ENCODE measurements at regions not wholly inside any gene's neighbourhood (a gene's known extent, or its start where the extent isn't known, plus 50 kb on each side); places are given as distances from the start of the nearest gene placed in this dataset.

- DNase-seq (ENCODE audit: low read depth in 2 of 2), result no peak
Measured at GRCh38 chr1:87781554-87781953, 452.9 kb downstream of the LMO4 start.

GRCh38 chr1:87783315-87783714 is 454.6 kb downstream of the LMO4 start:
- DNase-seq (ENCODE audit: low read depth in 2 of 2), result no peak

- DNase-seq (ENCODE audit: low read depth in 2 of 2), result no peak
Measured at GRCh38 chr1:87785386-87785785, 456.7 kb downstream of the LMO4 start.

- no peak for DNase-seq (ENCODE audit: low read depth in 2 of 2)
Measured at GRCh38 chr1:87786229-87786628, 457.5 kb downstream of the LMO4 start.

GRCh38 chr1:87786861-87787545 is 458.3 kb downstream of the LMO4 start:
- DNase-seq (ENCODE audit: low read depth in 2 of 2), result no peak

GRCh38 chr1:87787551-87787950 is 458.9 kb downstream of the LMO4 start:
- no peak for DNase-seq (ENCODE audit: low read depth in 2 of 2)

- DNase-seq (ENCODE audit: low read depth in 2 of 2), result no peak
Measured at GRCh38 chr1:87790756-87791155, 462.1 kb downstream of the LMO4 start.

GRCh38 chr1:87791931-87792740 is 463.5 kb downstream of the LMO4 start:
- DNase-seq (ENCODE audit: low read depth in 2 of 2), result no peak

GRCh38 chr1:87794788-87795614 is 466.3 kb downstream of the LMO4 start:
- no peak for DNase-seq (ENCODE audit: low read depth in 2 of 2)

GRCh38 chr1:87795615-87796337 is 467.1 kb downstream of the LMO4 start:
- no peak for DNase-seq (ENCODE audit: low read depth in 2 of 2)

GRCh38 chr1:87796471-87796901 is 467.8 kb downstream of the LMO4 start:
- no peak for DNase-seq (ENCODE audit: low read depth in 2 of 2)

- no peak for DNase-seq (ENCODE audit: low read depth in 2 of 2)
Measured at GRCh38 chr1:87799451-87799850, 470.8 kb downstream of the LMO4 start.

- DNase-seq (ENCODE audit: low read depth in 2 of 2), result no peak
Measured at GRCh38 chr1:87800006-87800405, 471.3 kb downstream of the LMO4 start.

GRCh38 chr1:87803375-87803774 is 474.7 kb downstream of the LMO4 start:
- DNase-seq (ENCODE audit: low read depth in 2 of 2), result no peak

- DNase-seq (ENCODE audit: low read depth in 2 of 2), result no peak
Measured at GRCh38 chr1:87804128-87804527, 475.4 kb downstream of the LMO4 start.

GRCh38 chr1:87805666-87806378 is 477.1 kb downstream of the LMO4 start:
- DNase-seq (ENCODE audit: low read depth in 2 of 2), result no peak

- DNase-seq (ENCODE audit: low read depth in 2 of 2), result no peak
Measured at GRCh38 chr1:87806379-87807094, 477.9 kb downstream of the LMO4 start.

GRCh38 chr1:87810166-87810565 is 481.5 kb downstream of the LMO4 start:
- no peak for DNase-seq (ENCODE audit: low read depth in 2 of 2)

GRCh38 chr1:87812871-87813577 is 484.3 kb downstream of the LMO4 start:
- no peak for DNase-seq (ENCODE audit: low read depth in 2 of 2)

- no peak for DNase-seq (ENCODE audit: low read depth in 2 of 2)
Measured at GRCh38 chr1:87814573-87814972, 485.9 kb downstream of the LMO4 start.

Measured in stimulated activated CD4-positive, alpha-beta T cell treated with anti-CD3 and anti-CD28 coated beads, Interleukin-12 subunit alpha, Interleukin-12 subunit beta, amount 100 ng/mL, for 24 hours (primary cell).